Osteocyte (in vitro differentiated cells): ENCODE measurements at regions not wholly inside any gene's neighbourhood (a gene's known extent, or its start where the extent isn't known, plus 50 kb on each side); places are given as distances from the start of the nearest gene placed in this dataset.

Experiments
- DNase-seq: peaks from one replicate; pipeline ENCODE4 v3.0.0; 2021; ENCODE audit warnings: mixed read lengths; ENCODE audit not compliant: unreplicated experiment; ENCODE audit errors: extremely low spot score
- H3K27ac Mint-ChIP-seq: one replicate; pipeline ENCODE4 v1.8.0; 2021; ENCODE audit warnings: mild to moderate bottlenecking, mixed read lengths; ENCODE audit not compliant: unreplicated experiment
- H3K27me3 Mint-ChIP-seq: one replicate; pipeline ENCODE4 v1.8.0; 2021; ENCODE audit warnings: mixed read lengths; ENCODE audit not compliant: unreplicated experiment
- H3K36me3 Mint-ChIP-seq: one replicate; pipeline ENCODE4 v1.8.0; 2021; ENCODE audit warnings: mixed read lengths; ENCODE audit not compliant: unreplicated experiment
- H3K4me1 Mint-ChIP-seq: one replicate; pipeline ENCODE4 v1.8.0; 2021; ENCODE audit warnings: mixed read lengths; ENCODE audit not compliant: unreplicated experiment
- H3K4me3 Mint-ChIP-seq: one replicate; pipeline ENCODE4 v1.8.0; 2021; ENCODE audit warnings: mild to moderate bottlenecking, moderate library complexity, mixed read lengths; ENCODE audit not compliant: unreplicated experiment
- H3K9me3 Mint-ChIP-seq: one replicate; pipeline ENCODE4 v1.8.0; 2021; ENCODE audit warnings: mixed read lengths; ENCODE audit not compliant: unreplicated experiment
- TF ChIP-seq, protein P1 (sequence below): fragments of 200-600 bp; sonication (generic); IDR thresholded peaks from 2 replicates; pipeline ENCODE4 v1.5.0; 2021; ENCODE audit warnings: antibody characterized with exemption, mild to moderate bottlenecking, moderate library complexity

GRCh38 chr16:11401161-11402050, 56.1 kb downstream of the RMI2 start:
- Mint-ChIP-seq H3K27me3 (peaks cover 9% of the 10 kb centered on the region), H3K4me1 (no peaks in the 10 kb centered on the region), H3K4me3 (no peak overlapping the region), H3K36me3 (no peaks in the 10 kb centered on the region), H3K9me3 (no peaks in the 10 kb centered on the region), H3K27ac (no peak overlapping the region)
- TF ChIP-seq, protein P1, sequence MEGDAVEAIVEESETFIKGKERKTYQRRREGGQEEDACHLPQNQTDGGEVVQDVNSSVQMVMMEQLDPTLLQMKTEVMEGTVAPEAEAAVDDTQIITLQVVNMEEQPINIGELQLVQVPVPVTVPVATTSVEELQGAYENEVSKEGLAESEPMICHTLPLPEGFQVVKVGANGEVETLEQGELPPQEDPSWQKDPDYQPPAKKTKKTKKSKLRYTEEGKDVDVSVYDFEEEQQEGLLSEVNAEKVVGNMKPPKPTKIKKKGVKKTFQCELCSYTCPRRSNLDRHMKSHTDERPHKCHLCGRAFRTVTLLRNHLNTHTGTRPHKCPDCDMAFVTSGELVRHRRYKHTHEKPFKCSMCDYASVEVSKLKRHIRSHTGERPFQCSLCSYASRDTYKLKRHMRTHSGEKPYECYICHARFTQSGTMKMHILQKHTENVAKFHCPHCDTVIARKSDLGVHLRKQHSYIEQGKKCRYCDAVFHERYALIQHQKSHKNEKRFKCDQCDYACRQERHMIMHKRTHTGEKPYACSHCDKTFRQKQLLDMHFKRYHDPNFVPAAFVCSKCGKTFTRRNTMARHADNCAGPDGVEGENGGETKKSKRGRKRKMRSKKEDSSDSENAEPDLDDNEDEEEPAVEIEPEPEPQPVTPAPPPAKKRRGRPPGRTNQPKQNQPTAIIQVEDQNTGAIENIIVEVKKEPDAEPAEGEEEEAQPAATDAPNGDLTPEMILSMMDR = no peak
- no peak for DNase-seq

DNA sequence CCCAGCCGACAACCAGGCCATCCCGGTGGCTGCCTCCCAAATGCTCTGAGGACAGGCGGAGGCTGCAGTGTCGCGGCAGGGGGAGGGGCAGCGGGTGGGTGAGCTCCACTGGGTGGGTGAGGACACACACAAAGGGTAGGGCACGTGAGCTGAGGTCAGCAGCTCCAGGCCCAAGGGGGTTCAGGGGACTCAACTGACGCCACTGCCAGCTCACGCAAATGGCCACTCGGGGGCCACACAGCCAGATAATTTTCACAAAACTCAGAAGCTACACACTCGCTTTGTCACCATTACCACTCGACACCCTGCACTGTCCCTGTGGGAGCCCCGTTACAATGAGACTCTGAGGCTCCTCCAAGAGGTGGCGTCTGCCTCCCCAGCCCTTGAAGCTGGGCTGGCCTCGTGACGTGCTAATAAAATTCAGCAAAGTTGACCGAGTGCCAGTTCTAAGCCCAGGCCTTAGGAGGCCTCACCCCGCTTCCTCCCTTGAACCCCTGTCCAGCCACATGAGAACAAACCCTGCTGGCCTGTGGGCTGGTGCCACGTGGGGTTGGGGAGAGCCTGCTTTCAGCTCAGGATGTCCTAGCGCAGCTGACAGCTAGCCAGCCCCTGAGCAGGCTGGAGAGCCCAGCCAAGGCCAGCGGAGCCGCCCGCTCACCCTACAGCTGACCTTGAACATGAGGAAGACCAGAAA, 56.9 kb downstream of the RMI2 start:
- DNase-seq = no peak

GRCh38 chr16:11402745-11403533, 57.7 kb downstream of the RMI2 start:
- H3K27me3 Mint-ChIP-seq = peaks cover 9% of the 10 kb centered on the region
- no peak overlapping the region for H3K27ac Mint-ChIP-seq
- H3K36me3 Mint-ChIP-seq = no peaks in the 10 kb centered on the region
- TF ChIP-seq, protein P1 = no peak
- H3K9me3 Mint-ChIP-seq = no peaks in the 10 kb centered on the region
- no peak for DNase-seq
- peaks cover 3% of the 10 kb centered on the region for H3K4me1 Mint-ChIP-seq
- no peak overlapping the region for H3K4me3 Mint-ChIP-seq

More for the DNA sequence above, 56.9 kb downstream of the RMI2 start:
- Mint-ChIP-seq H3K9me3 (no peaks in the 10 kb centered on the region), H3K4me1 (no peaks in the 10 kb centered on the region), H3K36me3 (no peaks in the 10 kb centered on the region), H3K27me3 (peaks cover 9% of the 10 kb centered on the region), H3K27ac (no peak overlapping the region), H3K4me3 (no peak overlapping the region)
- TF ChIP-seq, protein P1 = no peak

GRCh38 chr16:11403534-11403795, 58.2 kb downstream of the RMI2 start:
- Mint-ChIP-seq H3K27ac (no peak overlapping the region), H3K4me3 (no peak overlapping the region), H3K27me3 (peaks cover 9% of the 10 kb centered on the region), H3K36me3 (no peaks in the 10 kb centered on the region), H3K4me1 (peaks cover 4% of the 10 kb centered on the region), H3K9me3 (no peaks in the 10 kb centered on the region)
- no peak for DNase-seq
- TF ChIP-seq, protein P1 = no peak

- Mint-ChIP-seq H3K27me3 (peaks cover 9% of the 10 kb centered on the region), H3K27ac (no peak overlapping the region), H3K4me3 (no peak overlapping the region), H3K36me3 (no peaks in the 10 kb centered on the region), H3K9me3 (no peaks in the 10 kb centered on the region), H3K4me1 (peaks cover 7% of the 10 kb centered on the region)
- TF ChIP-seq, protein P1 = no peak
- no peak for DNase-seq
These were observed 58.7 kb downstream of the RMI2 start for GRCh38 chr16:11403920-11404319.
